ENCODE measurements at regions not wholly inside any gene's neighbourhood (a gene's known extent, or its start where the extent isn't known, plus 50 kb on each side); places are given as distances from the start of the nearest gene placed in this dataset.

DNA sequence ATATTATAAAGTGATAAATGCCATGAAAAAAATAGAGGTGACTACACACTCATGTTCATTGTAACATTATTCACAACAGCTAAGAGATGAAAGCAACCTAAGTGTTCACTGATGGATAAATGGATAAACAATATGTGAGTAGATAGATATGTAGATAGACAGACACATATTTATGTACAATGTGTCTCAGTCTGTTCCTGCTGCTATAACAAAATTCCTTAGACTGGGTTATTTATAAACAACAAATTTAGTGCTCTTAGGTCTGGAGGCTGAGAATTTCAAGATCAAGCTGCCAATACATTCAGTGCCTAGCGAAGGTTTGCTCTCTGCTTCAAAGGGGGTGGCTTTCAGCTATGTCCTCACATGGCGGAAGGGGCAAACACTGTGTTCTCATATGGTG, 312.5 kb downstream of the ZNF621 start:
- no peaks in the 10 kb centered on the region for H3K36me3 ChIP-seq
- no peaks in the 10 kb centered on the region for H3K9me3 ChIP-seq (ENCODE audit: low read depth)
- H3K27ac ChIP-seq = no peak overlapping the region
- H3K27me3 ChIP-seq = no peaks in the 10 kb centered on the region
- no peak overlapping the region for H3K4me3 ChIP-seq
- no peak for DNase-seq (ENCODE audit: low read depth in 1 of 2, low spot score in 1 of 2)
- TF ChIP-seq, protein P1, sequence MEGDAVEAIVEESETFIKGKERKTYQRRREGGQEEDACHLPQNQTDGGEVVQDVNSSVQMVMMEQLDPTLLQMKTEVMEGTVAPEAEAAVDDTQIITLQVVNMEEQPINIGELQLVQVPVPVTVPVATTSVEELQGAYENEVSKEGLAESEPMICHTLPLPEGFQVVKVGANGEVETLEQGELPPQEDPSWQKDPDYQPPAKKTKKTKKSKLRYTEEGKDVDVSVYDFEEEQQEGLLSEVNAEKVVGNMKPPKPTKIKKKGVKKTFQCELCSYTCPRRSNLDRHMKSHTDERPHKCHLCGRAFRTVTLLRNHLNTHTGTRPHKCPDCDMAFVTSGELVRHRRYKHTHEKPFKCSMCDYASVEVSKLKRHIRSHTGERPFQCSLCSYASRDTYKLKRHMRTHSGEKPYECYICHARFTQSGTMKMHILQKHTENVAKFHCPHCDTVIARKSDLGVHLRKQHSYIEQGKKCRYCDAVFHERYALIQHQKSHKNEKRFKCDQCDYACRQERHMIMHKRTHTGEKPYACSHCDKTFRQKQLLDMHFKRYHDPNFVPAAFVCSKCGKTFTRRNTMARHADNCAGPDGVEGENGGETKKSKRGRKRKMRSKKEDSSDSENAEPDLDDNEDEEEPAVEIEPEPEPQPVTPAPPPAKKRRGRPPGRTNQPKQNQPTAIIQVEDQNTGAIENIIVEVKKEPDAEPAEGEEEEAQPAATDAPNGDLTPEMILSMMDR (IDR thresholded peaks at IDR 0.05; ENCODE audit: low read depth, low read length) = no peak
- no peaks in the 10 kb centered on the region for H3K4me1 ChIP-seq (ENCODE audit: low read depth)

DNA sequence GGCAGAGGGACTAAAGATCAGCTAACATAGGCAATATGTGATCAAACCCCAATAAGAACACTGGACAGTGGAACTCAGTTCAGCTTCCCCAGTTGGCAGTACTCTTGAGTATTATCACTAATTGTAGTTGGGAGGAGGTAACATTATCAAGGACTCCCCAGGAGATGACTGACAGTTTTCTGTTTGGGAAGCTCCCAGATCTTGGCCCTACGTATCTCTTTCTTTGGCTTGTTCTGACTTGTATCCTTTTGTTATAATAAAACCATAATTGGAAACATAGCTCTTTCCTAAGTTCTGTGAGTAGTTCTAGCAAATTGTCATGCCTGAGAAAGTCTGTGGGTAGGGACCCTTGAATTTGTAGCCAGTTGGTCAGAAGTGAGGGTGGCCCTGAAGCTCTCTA, 316.4 kb downstream of the ZNF621 start:
- TF ChIP-seq, protein P1 (IDR thresholded peaks at IDR 0.05; ENCODE audit: low read depth, low read length) = no peak
- Histone ChIP-seq H3K27ac (no peak overlapping the region), H3K4me1 (ENCODE audit: low read depth) (no peaks in the 10 kb centered on the region), H3K27me3 (no peaks in the 10 kb centered on the region), H3K36me3 (no peaks in the 10 kb centered on the region), H3K9me3 (ENCODE audit: low read depth) (no peaks in the 10 kb centered on the region), H3K4me3 (no peak overlapping the region)
- DNase-seq (ENCODE audit: low read depth in 1 of 2, low spot score in 1 of 2) = no peak

DNA sequence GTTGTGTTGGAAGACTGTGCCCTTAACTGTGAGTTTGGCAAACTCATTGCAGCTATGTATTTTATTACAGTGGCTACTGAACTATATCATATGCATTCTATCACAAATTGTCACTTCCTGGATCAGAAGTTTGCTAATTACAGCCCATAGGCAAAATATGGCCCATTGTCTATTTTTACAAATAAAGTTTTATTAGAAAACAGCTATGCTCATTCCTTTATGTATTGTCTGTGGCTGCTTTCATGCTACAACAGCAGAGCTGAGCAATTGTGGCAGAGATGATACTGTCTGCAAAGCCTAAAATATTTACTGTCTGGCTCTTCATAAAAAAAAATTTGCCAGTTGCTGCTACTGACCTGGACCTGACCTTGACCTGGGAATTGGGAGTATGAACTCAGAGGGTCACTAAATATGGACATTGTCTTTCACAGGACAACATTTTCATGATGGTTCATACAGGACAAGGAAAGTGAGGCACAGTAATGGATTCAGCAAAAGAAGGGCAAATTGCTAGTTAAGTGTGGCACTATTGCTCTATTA, 316.9 kb downstream of the ZNF621 start:
- no peak overlapping the region for H3K27ac ChIP-seq
- H3K36me3 ChIP-seq = no peaks in the 10 kb centered on the region

DNA sequence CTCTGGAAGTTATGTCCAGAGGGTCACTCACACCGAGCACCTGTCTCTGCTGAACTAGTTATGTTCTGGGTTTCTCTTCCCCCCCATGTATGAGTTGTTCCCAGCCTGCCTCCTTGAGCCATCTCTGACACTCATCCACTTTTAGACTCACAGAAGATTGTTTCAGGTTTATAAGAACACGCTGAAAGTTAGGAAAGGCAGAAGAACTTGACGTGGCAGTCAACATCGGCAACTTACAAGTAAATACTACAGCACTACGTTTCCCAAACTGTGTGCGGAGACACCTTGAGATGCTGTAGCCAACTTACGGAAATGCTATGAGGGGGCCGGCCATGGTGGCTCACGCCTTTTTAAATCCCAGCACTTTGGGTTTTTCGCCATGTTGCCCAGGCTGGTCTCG, 318.0 kb downstream of the ZNF621 start:
- Histone ChIP-seq H3K4me3 (no peak overlapping the region), H3K27ac (no peak overlapping the region), H3K9me3 (ENCODE audit: low read depth) (no peaks in the 10 kb centered on the region), H3K4me1 (ENCODE audit: low read depth) (no peaks in the 10 kb centered on the region), H3K27me3 (no peaks in the 10 kb centered on the region), H3K36me3 (no peaks in the 10 kb centered on the region)
- TF ChIP-seq, protein P1 (IDR thresholded peaks at IDR 0.05; ENCODE audit: low read depth, low read length) = no peak
- DNase-seq (ENCODE audit: low read depth in 1 of 2, low spot score in 1 of 2) = no peak

More for the DNA sequence above, 316.9 kb downstream of the ZNF621 start:
- Histone ChIP-seq H3K9me3 (ENCODE audit: low read depth) (no peaks in the 10 kb centered on the region), H3K27me3 (no peaks in the 10 kb centered on the region), H3K4me3 (no peak overlapping the region), H3K4me1 (ENCODE audit: low read depth) (no peaks in the 10 kb centered on the region)
- TF ChIP-seq, protein P1 (IDR thresholded peaks at IDR 0.05; ENCODE audit: low read depth, low read length) = no peak
- DNase-seq (ENCODE audit: low read depth in 1 of 2, low spot score in 1 of 2) = no peak

DNA sequence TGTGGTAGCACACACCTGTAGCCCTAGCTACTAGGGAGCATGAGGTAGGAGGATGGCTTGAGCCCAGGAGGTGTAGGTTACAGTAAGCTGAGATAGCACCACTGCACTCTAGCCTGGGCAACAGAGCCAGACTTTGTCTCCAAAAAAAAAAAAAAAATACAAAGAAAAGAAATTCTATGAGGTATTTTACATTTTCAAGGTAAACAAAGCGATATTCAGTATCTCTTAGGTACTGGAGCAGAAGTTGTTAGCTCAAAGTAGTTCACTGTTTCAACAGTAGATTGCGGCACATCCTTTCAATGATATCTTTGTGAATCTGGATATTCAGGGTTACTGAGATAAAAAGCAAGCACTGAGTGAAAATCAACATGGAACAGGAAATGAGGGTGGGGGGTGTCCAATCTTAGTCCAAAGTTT, 318.5 kb downstream of the ZNF621 start:
- DNase-seq (ENCODE audit: low read depth in 1 of 2, low spot score in 1 of 2) = no peak
- no peak overlapping the region for H3K4me3 ChIP-seq
- no peaks in the 10 kb centered on the region for H3K4me1 ChIP-seq (ENCODE audit: low read depth)
- no peak overlapping the region for H3K27ac ChIP-seq
- H3K36me3 ChIP-seq = no peaks in the 10 kb centered on the region
- no peaks in the 10 kb centered on the region for H3K27me3 ChIP-seq
- TF ChIP-seq, protein P1 (IDR thresholded peaks at IDR 0.05; ENCODE audit: low read depth, low read length) = no peak
- H3K9me3 ChIP-seq (ENCODE audit: low read depth) = no peaks in the 10 kb centered on the region
